GM12878 (cell line): ENCODE measurements at regions not wholly inside any gene's neighbourhood (a gene's known extent, or its start where the extent isn't known, plus 50 kb on each side); places are given as distances from the start of the nearest gene placed in this dataset.

Experiments used
- BRCA1 ChIP-seq: IDR thresholded peaks from 2 replicates; pipeline ENCODE4 v1.6.1; 2011; ENCODE audit warnings: low read depth, low read length, improper control_type of control experiment
- E4F1 ChIP-seq: fragments of 450-650 bp; IDR thresholded peaks from 2 replicates; pipeline ENCODE4 v1.6.1; 2018; ENCODE audit warnings: borderline replicate concordance, mild to moderate bottlenecking; ENCODE audit not compliant: partially characterized antibody
- FOS ChIP-seq: IDR thresholded peaks from 3 replicates; pipeline ENCODE4 v1.6.1; 2011; ENCODE audit warnings: borderline replicate concordance; ENCODE audit not compliant: insufficient read length; ENCODE audit errors: extremely low read depth
- PRDM15 ChIP-seq: fragments of 450-650 bp; formaldehyde crosslinking; IDR thresholded peaks from 2 replicates; pipeline ENCODE4 v1.4.0; 2020; ENCODE audit warnings: mild to moderate bottlenecking, moderate library complexity
- RFX5 ChIP-seq: IDR thresholded peaks from 2 replicates; pipeline ENCODE4 v1.6.1; 2011; ENCODE audit warnings: low read depth, low read length, improper control_type of control experiment
- TCF3 ChIP-seq: IDR thresholded peaks from 2 replicates; pipeline ENCODE4 v1.6.1; 2012; ENCODE audit warnings: low read depth, mild to moderate bottlenecking, low read length, borderline replicate concordance; ENCODE audit not compliant: insufficient read depth
- TF ChIP-seq, protein P1 (sequence below): IDR thresholded peaks from 2 replicates; pipeline ENCODE4 v1.6.1; 2012; ENCODE audit warnings: mild to moderate bottlenecking, low read depth, low read length

- TF ChIP-seq BRCA1 (no peak), RFX5 (no peak), E4F1 (no peak), PRDM15 (CRISPR knock-in tag) (no peak), FOS (no peak), TCF3 (no peak)
- TF ChIP-seq, protein P1, sequence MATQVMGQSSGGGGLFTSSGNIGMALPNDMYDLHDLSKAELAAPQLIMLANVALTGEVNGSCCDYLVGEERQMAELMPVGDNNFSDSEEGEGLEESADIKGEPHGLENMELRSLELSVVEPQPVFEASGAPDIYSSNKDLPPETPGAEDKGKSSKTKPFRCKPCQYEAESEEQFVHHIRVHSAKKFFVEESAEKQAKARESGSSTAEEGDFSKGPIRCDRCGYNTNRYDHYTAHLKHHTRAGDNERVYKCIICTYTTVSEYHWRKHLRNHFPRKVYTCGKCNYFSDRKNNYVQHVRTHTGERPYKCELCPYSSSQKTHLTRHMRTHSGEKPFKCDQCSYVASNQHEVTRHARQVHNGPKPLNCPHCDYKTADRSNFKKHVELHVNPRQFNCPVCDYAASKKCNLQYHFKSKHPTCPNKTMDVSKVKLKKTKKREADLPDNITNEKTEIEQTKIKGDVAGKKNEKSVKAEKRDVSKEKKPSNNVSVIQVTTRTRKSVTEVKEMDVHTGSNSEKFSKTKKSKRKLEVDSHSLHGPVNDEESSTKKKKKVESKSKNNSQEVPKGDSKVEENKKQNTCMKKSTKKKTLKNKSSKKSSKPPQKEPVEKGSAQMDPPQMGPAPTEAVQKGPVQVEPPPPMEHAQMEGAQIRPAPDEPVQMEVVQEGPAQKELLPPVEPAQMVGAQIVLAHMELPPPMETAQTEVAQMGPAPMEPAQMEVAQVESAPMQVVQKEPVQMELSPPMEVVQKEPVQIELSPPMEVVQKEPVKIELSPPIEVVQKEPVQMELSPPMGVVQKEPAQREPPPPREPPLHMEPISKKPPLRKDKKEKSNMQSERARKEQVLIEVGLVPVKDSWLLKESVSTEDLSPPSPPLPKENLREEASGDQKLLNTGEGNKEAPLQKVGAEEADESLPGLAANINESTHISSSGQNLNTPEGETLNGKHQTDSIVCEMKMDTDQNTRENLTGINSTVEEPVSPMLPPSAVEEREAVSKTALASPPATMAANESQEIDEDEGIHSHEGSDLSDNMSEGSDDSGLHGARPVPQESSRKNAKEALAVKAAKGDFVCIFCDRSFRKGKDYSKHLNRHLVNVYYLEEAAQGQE: no peak
- TF ChIP-seq, all 136 proteins: peak for 0
Observed at GRCh38 chr17:73863761-73864535, 219.7 kb upstream of the SDK2 start (continued).
